Large intestine (tissue), 3 donors: ENCODE measurements at regions not wholly inside any gene's neighbourhood (a gene's known extent, or its start where the extent isn't known, plus 50 kb on each side); places are given as distances from the start of the nearest gene placed in this dataset.
A peak's percentile ranks its signal among the peaks of the same experiment; 100 is the strongest.
"Not testable (repeated sequence)": the region's sequence is repeated elsewhere in the genome, so short reads cannot be mapped to it uniquely, and the experiment has no call there.

Experiments
- DNase-seq, 2 donors: peaks; one replicate each; pipeline versions ENCODE4 v3.0.0 to v3.0.0-alpha.2; 2013
- H3K27ac ChIP-seq: one replicate; pipeline ENCODE4 v1.5.1; 2013; ENCODE audit warnings: low read length
- H3K27me3 ChIP-seq: 2 replicates; pipeline ENCODE4 v1.6.1; 2013; ENCODE audit warnings: low read length; ENCODE audit not compliant: control insufficient read depth, insufficient read depth
- H3K36me3 ChIP-seq: 2 replicates; pipeline ENCODE4 v1.6.1; 2013; ENCODE audit warnings: low read length; ENCODE audit not compliant: control insufficient read depth, insufficient read depth
- H3K4me1 ChIP-seq: one replicate; pipeline ENCODE4 v1.6.1; 2013; ENCODE audit warnings: low read length; ENCODE audit not compliant: control insufficient read depth, insufficient read depth
- H3K4me3 ChIP-seq: one replicate; pipeline ENCODE4 v1.5.1; 2013; ENCODE audit warnings: low read length
- H3K9me3 ChIP-seq: one replicate; pipeline ENCODE4 v1.6.1; 2013; ENCODE audit warnings: mild to moderate bottlenecking, low read depth, low read length, moderate library complexity; ENCODE audit not compliant: control insufficient read depth
- WGBS: methylation state at CpG from one replicate; pipeline ENCODE4 v1.1.5; 2013; ENCODE audit warnings: low lambda C conversion rate; ENCODE audit not compliant: insufficient coverage; 5-methylcytosine and 5-hydroxymethylcytosine counted together

DNA sequence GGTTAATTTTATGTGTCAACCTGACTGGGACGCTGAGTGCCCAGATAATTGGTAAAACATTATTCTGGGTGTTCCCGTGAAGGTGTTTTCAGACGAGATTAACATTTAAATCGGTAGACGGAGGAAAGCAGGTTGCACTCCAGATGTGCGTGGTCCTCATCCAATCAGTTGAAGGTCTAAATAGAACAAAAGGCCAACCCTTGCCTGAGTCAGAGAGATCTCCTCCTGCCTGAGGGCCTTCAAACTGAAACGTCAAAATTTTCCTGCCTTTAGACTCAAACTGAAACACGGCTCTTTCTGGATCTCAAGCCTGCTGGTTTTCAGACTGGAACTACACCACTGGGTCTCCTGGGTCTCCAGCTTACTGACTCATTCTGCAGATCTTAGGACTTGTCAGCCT, 70.9 kb downstream of the NPIPA5 start:
- H3K36me3 ChIP-seq, H3K4me3 ChIP-seq, H3K27me3 ChIP-seq, H3K27ac ChIP-seq, H3K4me1 ChIP-seq, DNase-seq, H3K9me3 ChIP-seq: not testable (repeated sequence)
- WGBS: no CpG with 5 or more reads among the region's 8 CpGs

- no CpG with 5 or more reads among the region's 2 CpGs for WGBS
- H3K27ac ChIP-seq, H3K27me3 ChIP-seq, H3K9me3 ChIP-seq, H3K36me3 ChIP-seq, DNase-seq, H3K4me3 ChIP-seq, H3K4me1 ChIP-seq: not testable (repeated sequence)
Measured at GRCh38 chr16:15305889-15306288, 72.2 kb downstream of the NPIPA5 start.

GRCh38 chr16:15303667-15304324, 74.3 kb downstream of the NPIPA5 start:
- H3K36me3 ChIP-seq, H3K4me1 ChIP-seq, H3K27me3 ChIP-seq, H3K27ac ChIP-seq, H3K9me3 ChIP-seq, H3K4me3 ChIP-seq, DNase-seq: not testable (repeated sequence)
- no CpG with 5 or more reads among the region's 10 CpGs for WGBS

DNA sequence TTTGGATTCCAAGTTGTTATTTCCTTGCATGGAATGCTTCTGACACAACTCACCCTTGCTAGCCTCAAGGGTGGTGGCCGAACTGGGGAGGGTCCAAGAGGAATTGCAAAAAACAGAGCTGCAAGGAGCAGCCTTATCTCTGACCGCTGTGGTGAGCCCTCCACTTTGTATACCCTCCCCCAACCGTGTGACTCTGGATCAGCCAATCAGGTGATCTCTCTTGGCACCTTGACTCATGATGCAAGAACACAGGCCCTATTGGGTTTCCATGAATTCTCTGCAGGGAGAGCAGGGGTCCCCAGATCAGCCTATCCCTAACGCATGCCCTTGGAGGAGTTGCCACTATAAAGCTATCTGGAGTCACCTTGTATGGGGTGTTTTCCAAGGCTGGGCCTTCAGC, 81.0 kb downstream of the NPIPA5 start:
- not testable (repeated sequence) for H3K36me3 ChIP-seq, H3K4me1 ChIP-seq, H3K4me3 ChIP-seq, H3K9me3 ChIP-seq, DNase-seq, H3K27ac ChIP-seq, H3K27me3 ChIP-seq
- WGBS: no CpG with 5 or more reads among the region's 4 CpGs

- not testable (repeated sequence) for H3K4me1 ChIP-seq, H3K9me3 ChIP-seq, H3K27me3 ChIP-seq, H3K27ac ChIP-seq, H3K4me3 ChIP-seq, H3K36me3 ChIP-seq
- WGBS: no CpG with 5 or more reads among the region's 8 CpGs
- DNase-seq: peak in 1 of 2 donors; percentile 0
Measured at GRCh38 chr16:15274796-15275195, 103.3 kb downstream of the NPIPA5 start.

GRCh38 chr16:15273964-15274363, 104.1 kb downstream of the NPIPA5 start:
- H3K27me3 ChIP-seq, H3K4me1 ChIP-seq, H3K36me3 ChIP-seq, DNase-seq, H3K9me3 ChIP-seq, H3K4me3 ChIP-seq, H3K27ac ChIP-seq: not testable (repeated sequence)
- WGBS: no CpG with 5 or more reads among the region's 1 CpG

- H3K27me3 ChIP-seq, DNase-seq, H3K36me3 ChIP-seq, H3K4me3 ChIP-seq, H3K27ac ChIP-seq, H3K4me1 ChIP-seq, H3K9me3 ChIP-seq: not testable (repeated sequence)
- whole genome bisulfite sequencing: no CpG with 5 or more reads among the region's 6 CpGs
Measured at GRCh38 chr16:15266941-15267340, 111.2 kb downstream of the NPIPA5 start.

DNA sequence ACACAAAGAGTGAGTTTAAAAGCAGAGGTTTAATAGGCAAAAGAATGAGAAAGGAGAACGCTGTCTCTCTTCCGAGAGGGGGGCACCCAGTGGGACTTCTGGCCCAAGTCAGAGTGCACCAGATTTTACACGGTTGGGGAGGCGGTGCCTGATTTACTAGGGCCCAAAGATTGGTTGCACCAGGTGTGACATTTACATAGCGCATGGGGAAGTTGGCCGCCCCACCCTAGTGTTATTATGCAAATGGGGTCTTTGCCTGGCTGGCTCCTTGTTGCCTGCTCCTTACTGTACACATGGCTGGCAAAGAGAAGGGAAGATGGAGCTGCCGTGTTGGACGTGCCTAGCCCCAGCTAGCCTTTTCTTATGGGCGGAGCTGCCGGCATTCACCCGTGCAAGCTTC, 115.9 kb downstream of the NPIPA5 start:
- not testable (repeated sequence) for H3K9me3 ChIP-seq, H3K4me3 ChIP-seq, H3K27ac ChIP-seq, H3K36me3 ChIP-seq, DNase-seq, H3K4me1 ChIP-seq, H3K27me3 ChIP-seq
- no CpG with 5 or more reads among the region's 11 CpGs for WGBS

GRCh38 chr16:15247971-15248370, 130.1 kb downstream of the NPIPA5 start:
- no CpG with 5 or more reads among the region's 2 CpGs for WGBS
- not testable (repeated sequence) for H3K4me3 ChIP-seq, H3K27ac ChIP-seq, H3K4me1 ChIP-seq, H3K36me3 ChIP-seq, DNase-seq, H3K9me3 ChIP-seq, H3K27me3 ChIP-seq

DNA sequence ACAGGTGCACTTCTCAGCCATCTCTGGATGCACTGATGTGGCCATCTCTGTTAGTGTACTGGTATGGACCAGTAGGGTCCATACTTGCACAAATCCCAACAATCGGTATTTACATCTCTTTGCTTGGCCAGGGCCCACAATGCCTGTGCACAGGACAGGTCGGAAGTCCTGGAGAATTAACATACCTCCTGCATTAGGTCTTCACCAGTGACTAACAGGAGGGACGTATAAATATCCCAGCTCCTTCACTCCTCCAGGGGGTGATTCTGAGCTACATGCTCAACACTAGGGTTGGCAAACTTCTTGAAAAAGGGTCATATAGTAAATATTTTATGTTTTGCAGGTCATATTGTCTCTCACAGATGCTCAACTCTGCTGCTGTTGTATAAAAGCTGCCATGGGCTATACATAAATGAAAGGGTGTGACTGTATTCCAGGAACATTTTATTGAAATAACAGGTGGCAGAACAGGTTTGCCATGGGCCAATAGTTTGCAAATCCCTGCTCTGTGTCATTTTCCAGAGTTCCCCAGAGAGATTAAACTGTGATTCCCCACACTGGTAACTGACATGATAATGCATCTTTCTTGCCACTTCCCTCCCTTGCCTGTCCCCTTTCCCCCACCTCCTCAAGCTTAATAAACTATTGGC, 141.3 kb downstream of the NPIPA5 start:
- not testable (repeated sequence) for H3K4me1 ChIP-seq, DNase-seq, H3K9me3 ChIP-seq, H3K27me3 ChIP-seq, H3K36me3 ChIP-seq, H3K27ac ChIP-seq, H3K4me3 ChIP-seq
- no CpG with 5 or more reads among the region's 3 CpGs for WGBS

- H3K27me3 ChIP-seq, H3K4me3 ChIP-seq, H3K9me3 ChIP-seq, H3K27ac ChIP-seq, H3K36me3 ChIP-seq, DNase-seq, H3K4me1 ChIP-seq: not testable (repeated sequence)
- no CpG with 5 or more reads among the region's 5 CpGs for WGBS
Measured at GRCh38 chr16:15235140-15235539, 141.1 kb upstream of the RRN3 start.
